SHP77 (cell line): ENCODE measurements at regions not wholly inside any gene's neighbourhood (a gene's known extent, or its start where the extent isn't known, plus 50 kb on each side); places are given as distances from the start of the nearest gene placed in this dataset.

Experiments
- DNase-seq, 2 experiments: peaks; one replicate each; lab custom pipeline; 2025; lab: John Stamatoyannopoulos, UW

DNA sequence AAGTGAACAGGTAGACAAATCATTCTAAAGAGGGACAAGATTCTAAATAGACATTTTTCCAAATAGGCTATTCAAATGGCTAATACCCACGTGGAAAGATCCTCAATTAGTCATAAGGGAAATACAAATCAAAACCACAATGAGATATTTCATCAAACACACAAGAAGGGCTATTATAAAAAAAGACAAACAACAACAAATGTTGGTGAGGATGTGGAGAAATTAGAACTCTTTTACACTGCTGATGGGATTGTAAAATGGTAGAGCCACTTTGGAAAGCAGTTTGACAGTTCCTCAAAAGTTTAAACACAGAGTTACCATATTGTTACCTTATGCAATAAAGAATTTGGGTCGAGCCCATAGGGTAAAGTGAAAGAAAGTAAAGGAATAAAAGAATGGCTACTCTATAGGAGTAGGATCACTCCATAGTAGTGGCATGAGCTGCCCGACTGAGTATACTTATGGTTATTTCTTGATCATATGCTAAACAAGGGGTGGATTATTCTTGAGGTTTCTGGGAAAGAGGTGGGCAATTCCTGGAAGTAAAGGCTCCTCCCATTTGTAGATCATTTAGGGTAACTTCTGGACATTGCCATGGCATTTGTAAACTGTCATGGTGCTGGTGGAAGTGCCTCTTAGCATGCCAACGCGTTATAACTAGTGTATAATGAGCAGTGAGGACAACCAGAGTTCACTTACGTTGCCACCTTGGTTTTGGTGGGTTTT is 58.9 kb upstream of the FAM9C start:
- DNase-seq = no peak

DNA sequence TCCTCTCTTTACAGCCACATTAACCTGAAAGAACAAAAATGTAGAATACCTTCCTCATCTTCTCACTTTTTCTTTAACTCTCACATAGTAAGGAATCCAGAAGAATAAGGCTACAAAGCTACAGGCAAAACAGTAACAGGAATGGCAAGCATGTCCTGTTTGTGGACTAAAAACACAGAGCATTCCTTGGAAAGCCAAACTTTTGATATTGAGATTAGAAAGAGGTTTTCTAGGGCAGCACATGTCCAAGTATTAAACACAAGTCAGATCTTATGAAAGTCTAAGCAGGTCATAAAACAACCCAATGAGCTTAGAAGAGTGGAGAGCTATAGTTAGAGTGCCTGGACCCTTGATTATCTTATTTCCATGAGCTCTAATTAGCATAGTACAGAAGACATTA is 58.2 kb upstream of the FAM9C start:
- DNase-seq = no peak

DNA sequence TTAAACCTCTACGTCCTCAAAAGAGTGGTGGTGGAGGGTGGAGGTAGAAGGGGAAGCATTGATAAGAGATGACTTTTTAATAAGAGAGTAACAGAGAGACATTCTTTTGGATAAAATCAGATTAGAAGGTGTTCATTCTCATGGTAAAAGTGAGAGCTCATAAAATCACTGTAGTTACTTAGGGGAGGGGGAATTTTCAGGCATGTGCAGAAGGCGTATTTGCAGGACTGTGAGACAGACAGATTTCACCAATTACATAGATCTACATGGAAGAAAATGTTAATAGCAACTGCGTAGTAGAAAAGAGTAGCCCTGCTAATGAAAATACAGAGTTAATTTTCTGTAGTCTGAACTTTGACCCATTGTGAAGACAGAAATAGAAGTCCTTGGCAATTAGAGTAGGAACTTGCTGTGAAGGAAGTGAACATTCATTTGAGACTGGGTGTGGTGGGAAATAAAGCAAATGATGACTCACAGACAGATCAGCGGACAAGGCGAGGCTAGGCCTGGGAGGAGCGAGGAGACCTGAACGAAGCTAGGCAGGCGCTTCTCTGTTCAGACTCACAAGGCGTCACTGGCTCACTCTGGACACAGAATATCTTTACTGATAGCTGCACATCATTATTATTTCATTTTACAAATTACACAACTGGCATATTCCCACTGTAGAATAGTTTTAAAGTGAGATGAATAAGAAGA is 57.2 kb upstream of the FAM9C start:
- DNase-seq = no peak

DNA sequence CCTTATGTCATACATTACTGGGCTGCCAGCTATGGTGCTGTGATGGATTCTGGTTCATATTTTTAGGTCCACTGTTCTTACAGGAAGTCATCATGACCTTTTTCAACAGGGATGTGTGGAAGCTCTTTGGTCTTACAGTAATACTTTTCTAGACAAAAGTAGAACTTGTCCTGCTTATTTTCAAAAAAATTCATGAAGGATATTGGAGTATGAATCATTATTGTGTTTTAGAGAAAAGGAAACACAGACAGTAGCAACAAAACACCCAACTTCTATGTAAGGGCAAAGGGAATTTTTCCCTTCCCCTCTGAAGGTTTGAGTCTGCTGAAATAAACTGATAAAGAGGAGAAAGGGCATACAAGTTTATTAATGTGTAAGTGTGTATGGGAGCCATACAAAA is 54.7 kb upstream of the FAM9C start:
- no peak for DNase-seq

DNA sequence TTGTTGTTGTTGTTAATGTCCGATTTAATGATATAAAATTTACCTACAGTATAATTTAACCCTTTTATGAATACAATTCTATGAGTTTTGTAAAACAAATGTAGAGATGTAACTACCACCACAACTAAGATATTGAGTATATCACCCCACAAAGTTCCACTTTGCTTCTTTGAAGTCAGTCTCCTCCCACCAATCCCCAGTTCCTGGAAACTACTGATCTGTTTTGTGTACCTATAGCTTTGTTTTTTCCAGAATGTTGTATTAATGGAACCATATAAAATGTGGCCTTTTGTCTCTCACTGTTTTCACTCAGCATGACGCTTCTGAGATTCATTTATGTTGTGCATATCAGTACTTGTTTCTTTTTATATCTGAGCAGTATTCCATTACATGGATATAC is 52.3 kb upstream of the FAM9C start:
- DNase-seq = no peak

DNA sequence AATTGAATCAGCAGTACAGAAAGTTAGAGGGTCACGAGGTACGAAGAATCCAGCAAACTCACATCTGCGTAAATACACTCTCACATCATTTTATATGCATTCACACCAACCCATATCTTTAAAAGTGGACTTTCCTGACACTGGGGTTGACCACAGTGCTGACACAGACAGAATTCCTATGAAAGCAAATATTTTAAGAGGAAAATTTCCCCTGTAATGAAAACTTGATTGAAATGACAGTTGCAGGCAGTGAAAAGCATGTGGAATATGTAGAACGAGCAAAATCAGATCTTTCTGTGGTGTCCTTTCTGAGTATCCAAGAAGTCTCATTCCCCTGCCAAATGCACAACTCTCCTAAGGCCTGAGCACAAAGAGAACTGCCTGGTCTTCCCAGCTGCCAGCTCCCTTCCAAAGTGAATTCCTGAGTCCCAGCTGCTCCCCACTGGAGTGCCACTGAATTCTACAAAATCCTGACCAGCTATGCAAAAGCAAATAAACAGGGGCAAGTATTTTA is 50.5 kb upstream of the FAM9C start:
- peak in 1 of 2 experiments; percentile 2 for DNase-seq

DNA sequence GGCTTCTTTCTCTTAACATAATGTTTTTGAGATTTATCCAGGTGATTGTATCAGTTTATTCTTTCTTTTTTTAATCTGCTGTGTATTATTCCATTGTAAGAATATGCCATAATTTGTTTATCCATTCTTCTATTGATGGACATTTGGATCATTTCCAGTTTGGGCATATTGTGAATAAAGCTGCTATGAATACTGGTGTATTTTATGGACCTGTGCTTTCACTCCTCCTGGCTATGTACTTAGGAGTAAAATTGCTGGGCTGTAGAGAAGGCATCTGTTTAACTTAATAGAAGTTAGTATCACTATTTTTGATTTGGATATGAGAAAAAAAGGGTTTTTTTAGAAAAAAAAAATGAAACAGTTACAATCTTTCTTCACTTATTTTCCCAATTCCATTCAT is 50.0 kb upstream of the FAM9C start:
- DNase-seq = no peak
